ENCODE measurements at regions not wholly inside any gene's neighbourhood (a gene's known extent, or its start where the extent isn't known, plus 50 kb on each side); places are given as distances from the start of the nearest gene placed in this dataset.

GRCh38 chr3:189108735-189109134 lies 63.0 kb upstream of the TPRG1 start:
- Histone ChIP-seq H3K27me3 (no peaks in the 10 kb centered on the region), H3K27ac (no peak overlapping the region), H3K9me3 (peaks cover 0 to 4% (median 2%) of the 10 kb centered on the region in 4 donors), H3K4me1 (no peaks in the 10 kb centered on the region), H3K4me3 (no peak overlapping the region), H3K36me3 (no peaks in the 10 kb centered on the region)
- no peak for DNase-seq
- intact Hi-C loops (cut with DNase I; ENCODE audit: low total_unique reads): no loop called here
- no peak for TF ChIP-seq POLR2AphosphoS5 (IDR thresholded peaks at IDR 0.05)
- TF ChIP-seq EP300 (IDR thresholded peaks at IDR 0.05): no peak
- TF ChIP-seq CTCF (IDR thresholded peaks at IDR 0.05): no peak
- TF ChIP-seq POLR2A (IDR thresholded peaks at IDR 0.05): no peak
- whole genome bisulfite sequencing, 5 donors: 83 to 92% (median 88%) methylated on average over 3 of the region's 3 CpGs

GRCh38 chr3:189109145-189109544 lies 62.6 kb upstream of the TPRG1 start:
- intact Hi-C loops (cut with DNase I; ENCODE audit: low total_unique reads): no loop called here
- Histone ChIP-seq H3K27me3 (no peaks in the 10 kb centered on the region), H3K36me3 (no peaks in the 10 kb centered on the region), H3K9me3 (peaks cover 0 to 4% (median 2%) of the 10 kb centered on the region in 4 donors), H3K27ac (no peak overlapping the region), H3K4me1 (no peaks in the 10 kb centered on the region), H3K4me3 (no peak overlapping the region)
- TF ChIP-seq CTCF (IDR thresholded peaks at IDR 0.05): no peak
- TF ChIP-seq EP300 (IDR thresholded peaks at IDR 0.05): no peak
- no peak for TF ChIP-seq POLR2AphosphoS5 (IDR thresholded peaks at IDR 0.05)
- no peak for TF ChIP-seq POLR2A (IDR thresholded peaks at IDR 0.05)
- WGBS, 5 donors: 72 to 80% (median 77%) methylated on average over 8 of the region's 8 CpGs
- no peak for DNase-seq

GRCh38 chr3:189117087-189117486 lies 54.7 kb upstream of the TPRG1 start:
- TF ChIP-seq POLR2A (IDR thresholded peaks at IDR 0.05) (no peak), EP300 (IDR thresholded peaks at IDR 0.05) (no peak), POLR2AphosphoS5 (IDR thresholded peaks at IDR 0.05) (no peak), CTCF (IDR thresholded peaks at IDR 0.05) (no peak)
- Histone ChIP-seq H3K27ac (no peak overlapping the region), H3K4me3 (no peak overlapping the region), H3K27me3 (no peaks in the 10 kb centered on the region), H3K9me3 (peaks cover 0 to 10% (median 4%) of the 10 kb centered on the region in 4 donors), H3K36me3 (no peaks in the 10 kb centered on the region), H3K4me1 (peaks cover 0 to 2% (median 0%) of the 10 kb centered on the region in 4 donors)
- WGBS, 5 donors: 83 to 94% (median 93%) methylated on average over 1 of the region's 1 CpG
- intact Hi-C loops (cut with DNase I; ENCODE audit: low total_unique reads): no loop called here
- DNase-seq: no peak

GRCh38 chr3:189118896-189119295 lies 52.9 kb upstream of the TPRG1 start:
- no peak for TF ChIP-seq POLR2AphosphoS5 (IDR thresholded peaks at IDR 0.05)
- no peak for TF ChIP-seq EP300 (IDR thresholded peaks at IDR 0.05)
- TF ChIP-seq POLR2A (IDR thresholded peaks at IDR 0.05): no peak
- no peak for TF ChIP-seq CTCF (IDR thresholded peaks at IDR 0.05)
- no peak for DNase-seq
- Histone ChIP-seq H3K27ac (no peak overlapping the region), H3K4me3 (no peak overlapping the region), H3K9me3 (peaks cover 0 to 8% (median 4%) of the 10 kb centered on the region in 4 donors), H3K27me3 (no peaks in the 10 kb centered on the region), H3K36me3 (no peaks in the 10 kb centered on the region), H3K4me1 (peaks cover 7 to 20% (median 13%) of the 10 kb centered on the region in 4 donors)
- 93 to 100% (median 100%) methylated on average over 1 of the region's 1 CpG for WGBS, 5 donors
- intact Hi-C loops (cut with DNase I; ENCODE audit: low total_unique reads): no loop called here
